NCI-H226 (cell line): ENCODE measurements at regions not wholly inside any gene's neighbourhood (a gene's known extent, or its start where the extent isn't known, plus 50 kb on each side); places are given as distances from the start of the nearest gene placed in this dataset.
"Not testable (repeated sequence)": the region's sequence is repeated elsewhere in the genome, so short reads cannot be mapped to it uniquely, and the experiment has no call there.

Experiments used
- DNase-seq: peaks from one replicate; pipeline ENCODE4 v3.0.0-alpha.2; 2015

DNA sequence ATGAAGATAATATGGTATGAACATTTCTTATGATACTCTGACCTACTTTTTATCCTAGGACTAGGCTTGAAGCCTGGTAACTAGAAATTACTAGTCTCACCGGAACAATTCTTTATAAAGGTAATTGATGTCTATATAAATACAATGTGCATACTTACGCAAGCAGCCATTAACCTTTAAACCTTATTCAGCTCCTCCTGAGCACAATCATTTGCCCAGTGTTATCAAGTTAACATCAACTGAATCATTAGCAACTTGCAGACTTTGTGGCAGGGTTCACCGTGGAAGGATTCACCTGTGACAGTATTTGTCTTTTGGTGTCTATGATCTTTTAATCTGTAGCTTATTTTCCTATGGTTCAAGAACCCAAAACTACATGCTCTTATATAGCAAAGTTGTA lies 508.6 kb upstream of the KLHL1 start:
- no peak for DNase-seq

DNA sequence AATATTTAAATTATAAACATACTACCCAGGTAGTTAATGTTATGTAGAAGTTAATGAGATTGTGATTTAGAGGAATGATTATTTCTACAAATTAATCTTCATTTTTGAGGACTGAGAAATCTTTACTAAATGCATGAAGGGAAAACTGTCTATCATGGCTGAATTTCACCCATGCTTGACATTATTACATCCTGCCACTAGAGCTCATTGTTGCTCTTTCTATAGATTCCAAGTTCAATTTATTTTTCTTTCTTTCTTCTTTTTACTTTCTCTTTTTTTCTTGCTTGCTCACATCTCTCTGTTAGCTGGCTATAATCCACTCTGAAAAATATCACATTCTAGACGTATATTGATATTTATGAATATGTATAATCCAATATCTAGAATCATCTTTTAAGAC lies 505.0 kb upstream of the KLHL1 start:
- no peak for DNase-seq

DNA sequence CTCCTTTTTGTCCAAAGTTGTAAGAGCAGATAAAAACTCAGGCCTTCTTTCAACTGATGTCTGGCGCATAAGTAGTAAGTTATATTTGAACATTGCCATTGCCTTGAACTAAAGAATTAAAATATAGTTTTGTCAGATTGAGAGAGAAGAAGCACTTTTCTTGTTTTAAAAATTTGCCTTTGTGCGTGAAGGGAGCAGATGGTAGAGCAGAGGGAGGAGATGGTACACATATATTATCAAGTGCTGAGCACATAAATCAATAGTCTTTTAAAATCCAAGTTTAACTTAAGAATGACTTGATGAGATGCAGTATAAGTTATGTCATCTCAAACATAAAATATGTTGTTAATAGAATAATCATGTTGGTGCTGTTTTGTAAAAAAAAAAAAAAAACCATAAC lies 504.6 kb upstream of the KLHL1 start:
- no peak for DNase-seq

DNA sequence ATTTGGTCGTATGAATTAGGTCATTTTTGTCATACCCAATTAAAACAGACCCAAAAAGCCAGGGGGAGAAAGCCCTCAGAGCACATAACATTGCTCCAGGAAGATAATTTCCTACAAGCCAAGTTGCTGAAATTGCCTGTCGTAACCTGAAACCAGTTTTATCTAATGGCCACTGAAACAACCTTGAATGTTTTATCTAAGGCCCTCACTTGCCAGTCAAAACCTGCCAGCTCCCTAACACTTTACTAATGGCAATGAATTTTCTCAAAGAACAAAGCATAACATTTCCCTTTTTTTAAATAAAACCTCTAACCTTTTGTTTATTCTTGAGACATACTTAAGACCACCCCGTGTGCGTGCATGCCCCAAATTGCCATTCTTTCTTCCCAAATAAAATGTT lies 496.2 kb upstream of the KLHL1 start:
- DNase-seq = no peak

DNA sequence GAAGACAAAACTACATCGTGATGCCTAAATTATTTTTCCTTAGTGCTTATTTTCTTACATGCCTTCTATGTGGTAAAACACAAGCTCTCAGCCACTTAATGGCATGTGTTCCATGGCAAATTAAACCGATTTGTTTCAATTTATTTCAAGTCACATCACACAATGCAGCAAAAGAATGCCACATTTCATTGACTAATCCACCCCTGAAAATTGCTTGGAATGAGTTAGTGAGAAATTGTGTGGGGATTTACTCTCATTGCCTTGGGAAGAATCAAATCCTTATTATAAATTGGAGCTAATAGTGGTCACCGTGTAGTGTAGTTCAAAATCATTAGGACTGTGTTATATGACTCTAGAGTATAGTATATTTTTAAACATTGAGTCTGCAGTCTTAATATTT lies 485.5 kb upstream of the KLHL1 start:
- no peak for DNase-seq

DNA sequence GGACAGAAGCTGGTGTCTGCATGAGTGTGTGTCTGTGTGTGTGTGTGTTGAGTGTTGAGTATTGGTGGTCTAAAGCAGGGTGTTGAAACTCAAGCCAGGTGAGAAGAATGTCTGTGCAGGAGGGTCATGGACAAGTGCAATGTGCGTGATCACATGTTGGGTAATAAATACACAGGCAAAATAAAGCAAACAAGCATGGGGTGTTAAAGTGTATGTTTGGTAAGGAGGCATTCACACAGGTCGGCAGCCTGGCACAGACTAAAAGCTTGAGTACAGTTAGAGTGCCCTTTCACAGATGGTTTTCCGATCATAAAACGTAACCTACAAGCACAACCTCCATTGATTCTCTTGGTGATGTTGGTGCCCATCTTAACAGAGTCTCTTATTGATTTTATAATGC lies 476.9 kb upstream of the KLHL1 start:
- no peak for DNase-seq

DNA sequence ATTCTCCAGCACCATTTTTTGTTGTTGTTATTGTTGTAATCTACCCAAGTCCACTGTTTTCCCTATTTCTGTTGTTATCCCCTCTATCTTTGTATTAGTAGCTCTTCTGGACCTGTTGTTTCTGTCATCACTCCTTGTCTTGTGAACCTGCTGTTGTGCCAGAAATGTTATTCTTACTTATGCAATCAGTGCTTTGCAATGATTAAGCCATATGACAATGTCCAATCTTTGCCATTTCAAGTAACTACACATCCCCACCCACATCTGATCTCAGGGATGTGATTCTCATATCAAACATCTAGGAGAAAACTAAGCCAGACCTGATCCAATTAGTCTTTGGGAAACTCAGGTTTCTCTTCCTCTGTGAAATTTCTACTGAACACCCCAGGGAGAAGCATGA lies 472.6 kb upstream of the KLHL1 start:
- no peak for DNase-seq

DNA sequence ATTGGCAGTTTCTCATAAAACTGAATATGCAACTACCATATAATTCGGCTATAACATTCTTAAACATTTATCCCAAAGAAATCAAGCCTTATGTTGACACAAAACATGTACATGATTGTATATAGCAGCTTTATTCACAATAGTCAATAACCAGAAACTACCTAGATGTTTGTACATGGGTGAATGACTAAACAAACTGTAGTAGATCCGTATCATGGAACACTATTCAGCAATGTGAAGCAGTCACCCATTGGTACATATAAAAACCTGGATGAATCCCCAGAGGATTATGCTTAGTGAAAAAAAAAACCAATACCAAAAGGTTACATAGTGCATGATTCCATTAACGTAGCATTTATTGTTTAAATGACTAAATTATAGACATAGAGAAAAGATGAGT lies 471.7 kb upstream of the KLHL1 start:
- no peak for DNase-seq

DNA sequence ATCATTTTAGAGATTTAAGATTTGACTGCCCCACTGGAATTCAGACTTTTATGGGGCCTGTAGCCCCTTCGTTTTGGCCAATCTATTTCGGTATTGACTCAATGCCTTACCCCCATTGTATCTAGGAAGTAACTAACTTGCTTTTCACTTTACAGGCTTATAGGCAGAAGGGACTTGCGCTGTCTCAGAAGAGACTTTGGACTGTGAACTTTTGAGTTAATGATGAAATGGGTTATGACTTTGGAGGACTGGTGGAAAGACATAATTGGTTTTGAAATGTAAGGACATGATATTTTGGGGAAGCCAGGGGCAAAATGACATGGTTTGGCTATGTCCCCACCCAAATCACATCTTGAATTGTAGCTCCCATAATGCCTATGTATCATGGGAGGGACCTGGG lies 463.0 kb upstream of the KLHL1 start:
- DNase-seq = no peak

DNA sequence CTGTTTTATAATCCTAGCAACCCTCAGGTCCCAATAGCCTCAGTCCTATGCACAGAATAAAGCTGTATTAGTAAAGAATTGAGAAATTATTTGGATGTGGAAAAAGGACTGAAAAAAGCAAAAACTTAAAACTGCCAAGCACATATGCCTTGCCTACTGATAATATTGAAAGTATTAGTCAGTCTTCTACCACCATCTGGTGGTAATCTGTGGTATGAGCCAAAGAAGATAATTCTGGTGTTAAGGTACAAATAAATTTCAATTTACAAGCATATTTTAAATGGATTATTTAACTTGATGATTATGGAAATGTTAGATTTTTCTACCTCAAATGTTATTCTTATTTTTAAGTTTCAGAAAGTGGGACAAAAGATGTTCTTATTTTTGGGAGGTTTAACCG lies 460.3 kb upstream of the KLHL1 start:
- no peak for DNase-seq

DNA sequence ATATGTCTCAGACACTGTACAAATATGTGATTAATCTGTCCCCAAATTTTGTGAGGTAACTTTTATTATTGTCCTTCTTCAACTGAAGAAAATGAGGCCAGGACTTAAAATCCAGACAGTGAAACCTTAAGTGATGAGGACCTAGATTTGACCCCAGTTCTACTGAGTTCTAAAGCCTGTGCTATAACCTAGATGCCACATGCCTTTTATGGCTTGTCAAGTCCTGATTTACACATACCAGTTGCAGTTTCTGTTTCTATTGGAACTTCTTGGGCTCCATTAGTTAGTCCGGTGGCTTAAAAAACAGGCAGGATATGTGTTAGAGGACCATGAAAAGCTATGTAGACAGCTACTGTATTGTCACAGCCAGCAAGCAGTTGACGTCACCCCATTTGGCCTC lies 436.5 kb upstream of the KLHL1 start:
- no peak for DNase-seq

DNA sequence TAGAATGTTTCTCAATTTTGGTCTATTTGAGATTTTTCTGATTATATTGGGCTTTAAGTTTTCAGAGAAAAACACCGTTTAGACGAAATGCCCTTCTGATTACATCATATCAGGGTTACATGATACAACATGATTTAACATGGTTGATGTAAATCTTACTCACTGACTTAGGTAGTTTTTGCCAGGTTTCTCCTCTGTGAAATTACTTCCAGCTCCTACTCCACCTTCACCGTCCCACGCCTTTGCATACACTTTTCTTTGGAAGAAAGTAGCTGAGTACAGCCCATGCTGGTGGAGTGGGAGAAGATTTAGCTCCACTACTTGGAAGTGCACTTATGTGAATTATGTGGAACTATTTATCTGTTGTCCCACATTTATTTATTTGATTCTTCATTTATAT lies 433.2 kb upstream of the KLHL1 start:
- DNase-seq = no peak

DNA sequence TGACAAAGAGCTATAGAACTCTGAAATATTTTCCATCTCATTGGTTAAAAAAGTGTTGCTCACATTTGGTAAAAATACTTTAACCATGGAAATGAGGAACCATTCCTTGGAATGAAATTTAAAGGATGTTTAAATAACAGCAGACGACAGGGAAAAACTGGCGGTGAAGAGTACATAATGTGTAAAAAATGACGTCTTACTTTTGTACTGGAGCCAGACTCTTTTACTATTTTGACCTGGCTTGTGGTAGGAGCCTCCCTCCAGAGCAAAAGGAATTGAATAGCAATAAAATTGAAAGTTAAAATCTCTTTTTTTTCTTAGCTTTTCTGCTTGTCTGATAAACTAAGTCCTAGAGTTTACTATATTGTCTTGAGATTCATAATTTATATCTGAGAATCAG lies 426.2 kb upstream of the KLHL1 start:
- DNase-seq = no peak

DNA sequence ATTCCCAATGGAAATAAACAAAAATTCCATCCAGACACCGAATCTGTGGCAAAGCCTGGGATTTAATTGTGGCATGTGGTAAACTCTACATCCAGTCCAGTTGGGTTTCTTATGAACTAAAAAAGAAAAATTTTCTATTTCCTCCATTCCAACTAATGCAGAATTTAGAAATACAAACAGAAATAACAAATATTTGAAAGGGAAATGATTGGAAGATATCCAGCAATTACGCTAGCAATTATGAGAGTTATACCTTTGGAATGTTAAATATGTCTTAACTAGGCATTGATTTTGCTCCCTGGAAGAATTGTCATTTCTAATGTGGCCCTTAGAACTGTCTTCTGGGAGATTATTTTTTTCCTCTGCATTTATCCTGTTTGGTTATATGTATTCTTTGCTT lies 421.4 kb upstream of the KLHL1 start:
- DNase-seq = no peak

DNA sequence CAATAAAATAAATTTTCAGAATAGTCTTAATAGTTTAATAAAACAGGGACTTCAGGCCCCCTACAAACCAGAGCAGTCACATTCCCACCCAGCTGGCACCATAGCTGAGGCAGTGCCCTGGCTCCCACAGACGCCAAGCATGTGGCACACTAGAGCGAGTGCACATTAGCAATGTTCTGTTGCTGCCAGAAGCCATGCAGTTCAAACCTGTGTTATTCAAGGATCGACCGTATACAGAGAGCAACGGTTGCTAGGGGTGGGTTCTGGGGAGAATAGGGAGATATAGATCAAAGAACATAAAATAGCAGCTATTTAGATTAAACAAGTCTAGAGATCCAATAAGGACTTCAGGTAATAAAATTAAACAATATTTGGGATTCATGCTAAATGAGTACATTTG lies 419.3 kb upstream of the KLHL1 start:
- no peak for DNase-seq

DNA sequence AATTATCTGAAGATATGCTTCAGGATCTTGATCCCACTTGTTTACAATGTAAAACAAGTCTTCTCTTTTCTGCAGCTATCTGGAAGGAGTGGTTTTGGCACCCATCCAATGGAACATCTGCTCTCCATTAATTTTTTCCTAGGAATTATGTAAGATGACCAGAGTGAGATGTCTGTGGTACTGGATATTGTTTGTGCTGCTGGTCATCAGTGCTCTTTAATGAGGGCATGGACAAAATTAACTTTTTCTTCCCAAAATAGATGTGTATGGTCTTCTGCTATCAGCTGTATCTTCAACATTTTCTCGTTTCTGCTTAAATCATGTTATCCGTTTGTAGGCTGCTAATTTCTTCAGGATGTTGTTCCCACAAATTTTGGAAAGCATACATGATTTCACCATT lies 415.4 kb upstream of the KLHL1 start:
- no peak for DNase-seq

DNA sequence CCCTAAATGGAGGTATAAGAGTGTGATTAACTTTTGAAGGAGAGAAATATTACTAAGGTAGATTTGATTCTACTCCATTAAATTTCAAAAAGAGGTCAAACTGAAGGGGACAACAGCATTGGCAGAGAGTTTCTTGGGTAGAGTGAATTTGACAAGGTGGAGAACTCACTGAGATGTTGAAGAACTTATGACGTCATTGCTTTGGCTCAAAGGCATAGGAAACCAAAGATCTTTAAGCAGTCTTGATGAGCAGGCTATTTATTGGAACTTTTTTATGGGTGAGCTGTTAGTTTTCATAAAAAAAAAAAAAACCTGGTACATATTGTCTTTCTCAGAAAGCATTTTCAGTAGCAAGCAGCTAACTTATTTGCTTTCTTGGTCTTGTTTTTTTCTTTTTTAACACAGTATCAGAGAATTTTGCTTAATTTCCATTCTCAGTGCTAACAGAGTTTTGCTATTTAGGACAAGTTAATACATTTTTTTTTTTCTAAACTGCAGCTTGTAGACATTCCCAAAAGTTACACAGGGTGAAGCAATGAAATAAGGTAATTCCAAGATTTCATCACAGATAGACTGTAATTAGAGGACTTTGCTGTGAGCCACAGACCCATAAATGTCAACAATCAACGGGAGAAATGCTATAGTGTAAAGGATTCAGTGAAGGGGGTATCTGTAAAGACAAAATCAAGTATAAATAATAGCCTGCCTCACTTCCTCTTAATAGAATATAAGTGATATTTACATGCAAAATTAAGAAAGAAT lies 412.2 kb upstream of the KLHL1 start:
- no peak for DNase-seq

DNA sequence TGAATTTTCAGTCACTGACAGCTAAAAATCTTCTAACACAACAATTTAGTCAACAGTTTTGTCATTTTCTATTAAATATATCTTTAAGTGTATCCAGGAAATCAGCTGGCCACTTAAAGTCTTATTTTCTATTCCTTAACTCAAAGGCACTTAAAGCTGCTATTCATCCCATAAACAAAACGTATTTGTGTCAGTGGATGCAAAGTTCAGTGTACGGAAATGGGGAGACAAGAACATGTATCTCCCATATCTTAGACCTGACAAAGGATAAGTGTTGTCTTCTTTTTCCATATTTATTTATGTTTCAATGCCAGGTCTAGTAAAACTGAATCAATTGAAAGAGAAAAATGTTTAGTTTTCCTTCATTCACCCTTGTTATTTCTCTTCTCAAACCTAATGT lies 409.8 kb upstream of the KLHL1 start:
- DNase-seq = no peak

DNA sequence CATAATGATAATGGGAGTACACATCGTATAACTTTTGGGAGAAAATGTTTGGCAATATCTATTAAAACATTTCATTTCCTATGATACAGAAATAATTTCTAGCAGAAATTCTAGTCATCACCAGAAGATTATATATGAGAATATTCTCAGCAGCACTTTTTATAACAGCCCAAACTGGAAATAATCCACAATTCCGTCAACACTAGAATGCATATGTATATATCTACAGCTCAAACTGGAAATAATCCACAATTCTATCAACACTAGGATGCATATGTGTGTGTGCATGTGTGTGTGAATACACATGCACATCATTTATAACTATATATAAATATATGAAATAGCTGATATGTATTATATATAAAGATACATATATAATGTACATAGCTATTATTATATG lies 408.0 kb upstream of the KLHL1 start:
- no peak for DNase-seq

DNA sequence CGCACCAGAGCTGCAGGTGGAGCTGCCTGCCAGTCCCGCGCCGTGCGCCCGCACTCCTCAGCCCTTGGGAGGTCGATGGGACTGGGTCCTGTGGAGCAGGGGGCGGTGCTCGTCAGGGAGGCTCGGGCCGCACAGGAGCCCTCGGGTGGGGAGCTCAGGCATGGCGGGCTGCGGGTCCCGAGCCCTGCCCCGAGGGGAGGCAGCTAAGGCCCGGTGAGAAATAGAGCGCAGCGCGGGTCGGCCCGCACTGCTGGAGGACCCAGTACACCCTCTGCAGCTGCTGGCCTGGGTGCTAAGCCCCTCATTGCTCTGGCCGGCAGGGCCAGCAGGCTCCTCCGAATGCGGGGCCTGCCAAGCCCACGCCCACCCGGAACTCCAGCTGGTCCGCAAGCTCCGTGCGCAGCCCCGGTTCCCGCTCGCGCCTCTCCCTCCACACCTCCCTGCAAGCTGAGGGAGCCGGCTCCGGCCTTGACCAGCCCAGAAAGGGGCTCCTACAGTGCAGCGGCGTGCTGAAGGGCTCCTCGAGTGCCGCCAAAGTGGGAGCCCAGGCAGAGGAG lies 403.7 kb upstream of the KLHL1 start:
- DNase-seq = not testable (repeated sequence)

DNA sequence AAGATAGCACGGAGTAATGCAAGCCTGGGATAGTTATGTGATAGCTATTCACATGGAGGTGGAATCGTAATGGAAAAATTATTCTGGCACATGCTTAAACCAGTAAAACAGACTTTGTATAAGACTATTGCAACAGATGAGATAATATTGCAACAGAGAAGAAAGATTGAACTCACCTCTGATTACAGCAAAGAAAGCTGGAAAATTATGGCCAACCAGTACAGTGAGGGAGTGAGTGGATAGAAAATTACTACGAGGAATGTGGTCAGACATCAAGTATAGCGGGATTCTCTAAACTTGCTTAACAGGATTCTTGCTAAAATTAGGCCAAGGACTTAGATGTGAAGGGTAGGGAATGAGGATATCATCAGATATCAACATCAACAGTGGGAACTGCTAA lies 397.6 kb upstream of the KLHL1 start:
- no peak for DNase-seq

DNA sequence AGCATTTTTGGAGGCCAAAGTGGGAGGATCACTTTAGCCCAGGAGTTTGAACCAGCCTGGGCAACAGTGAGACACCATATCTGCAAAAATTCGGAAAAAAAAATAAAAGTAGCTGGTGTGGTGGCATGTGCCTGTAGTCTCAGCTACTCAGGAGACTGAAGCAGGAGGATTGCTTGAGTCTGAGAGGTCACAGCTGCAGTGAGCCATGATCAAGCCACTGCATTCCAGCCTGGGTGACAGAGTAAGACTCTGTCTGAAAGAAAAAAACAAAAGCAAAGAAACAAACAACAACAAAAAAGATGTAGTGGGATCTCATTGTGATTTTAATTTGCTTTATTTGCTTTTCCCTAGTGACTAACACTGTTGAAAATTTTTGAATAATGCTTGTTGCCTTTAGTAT lies 394.7 kb upstream of the KLHL1 start:
- DNase-seq = no peak

DNA sequence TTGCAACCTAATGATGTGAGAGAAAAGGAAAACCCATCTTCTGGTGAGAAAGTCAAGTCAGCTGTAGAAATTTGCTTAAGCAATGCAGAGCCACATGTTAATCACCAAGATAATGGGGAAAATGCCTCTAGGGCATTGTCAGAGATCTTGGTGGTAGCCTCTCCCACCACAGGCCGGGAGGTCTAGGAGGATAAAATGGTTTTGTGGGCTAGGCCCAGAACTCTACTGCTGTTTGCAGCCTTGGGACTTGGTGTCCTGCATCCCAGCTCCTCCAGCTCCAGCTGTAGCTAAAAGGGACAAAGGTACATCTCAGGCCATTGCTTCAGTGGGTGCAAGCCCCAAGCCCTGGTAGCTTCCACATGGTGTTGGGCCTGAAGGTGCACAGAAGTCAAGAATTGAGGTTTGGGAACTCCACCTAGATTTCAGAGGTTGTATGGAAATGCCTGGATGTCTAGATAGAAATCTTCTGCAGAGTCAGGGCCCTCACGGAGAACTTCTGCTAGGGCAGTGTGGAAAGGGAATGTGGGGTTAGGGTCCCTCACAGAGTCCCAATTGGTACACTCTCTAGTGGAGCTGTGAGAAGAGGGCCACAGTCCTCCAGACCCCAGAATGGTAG lies 382.2 kb upstream of the KLHL1 start:
- DNase-seq = no peak

DNA sequence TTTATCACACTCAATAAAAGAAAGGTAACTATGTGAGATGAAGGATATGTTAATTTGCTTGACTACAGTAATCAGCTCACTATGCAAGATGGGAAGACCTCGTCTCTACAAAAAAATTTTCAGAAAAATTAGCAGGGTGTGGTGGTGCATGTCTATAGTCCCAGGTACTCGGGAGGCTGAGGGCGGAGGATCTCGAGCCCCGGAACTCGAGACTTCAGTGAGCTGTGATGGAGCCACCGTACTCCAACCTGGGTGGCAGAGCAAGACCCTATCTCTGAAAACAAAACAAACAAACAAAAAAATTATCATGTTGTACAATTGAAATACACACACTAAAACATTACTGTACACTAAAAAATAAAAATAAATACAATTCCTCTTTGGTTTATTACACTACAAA lies 376.7 kb upstream of the KLHL1 start:
- DNase-seq = no peak
